ENCODE measurements at regions not wholly inside any gene's neighbourhood (a gene's known extent, or its start where the extent isn't known, plus 50 kb on each side); places are given as distances from the start of the nearest gene placed in this dataset.

- TF ChIP-seq POLR2A (IDR thresholded peaks at IDR 0.05; ENCODE audit: low read depth, low read length) (no peak), CTCF (conservative IDR thresholded peaks at IDR 0.05; ENCODE audit: low read depth, low read length) (no peak), FOS (IDR thresholded peaks at IDR 0.05; ENCODE audit: low read depth, low read length) (no peak), SMC3 (IDR thresholded peaks at IDR 0.05; ENCODE audit: low read depth, low read length) (no peak), RCOR1 (IDR thresholded peaks at IDR 0.05; ENCODE audit: insufficient replicate concordance, low read length) (no peak), USF2 (IDR thresholded peaks at IDR 0.05; ENCODE audit: low read depth, low read length) (no peak), BHLHE40 (IDR thresholded peaks at IDR 0.05; ENCODE audit: low read depth, low read length) (no peak), MXI1 (IDR thresholded peaks at IDR 0.05; ENCODE audit: borderline replicate concordance, low read depth, low read length) (no peak)
Measured at GRCh38 chrX:45740291-45740690, 539.6 kb upstream of the DIPK2B start.

Data from IMR-90 (cell line).